ENCODE measurements at regions not wholly inside any gene's neighbourhood (a gene's known extent, or its start where the extent isn't known, plus 50 kb on each side); places are given as distances from the start of the nearest gene placed in this dataset.

DNA sequence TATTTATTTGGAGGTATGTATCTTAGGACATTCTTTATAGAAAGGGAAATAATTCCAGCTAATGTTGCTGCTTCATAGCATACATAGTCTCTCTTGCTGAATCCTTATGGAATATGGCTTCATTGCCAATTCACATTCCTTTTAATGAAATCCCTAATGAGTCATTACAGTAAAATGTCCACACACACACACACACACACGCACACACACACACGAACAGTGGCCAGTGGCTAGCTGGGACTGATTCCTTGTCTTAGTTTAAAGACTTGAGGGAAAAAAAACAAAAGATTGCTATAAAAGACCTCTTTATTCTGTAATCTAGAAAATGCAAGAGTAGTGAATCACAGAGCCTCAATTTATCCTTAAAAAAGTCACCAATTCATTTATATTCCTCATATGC is 301.6 kb downstream of the SLITRK6 start:
- no peak for ATAC-seq
- no peaks in the 10 kb centered on the region for H3K27me3 ChIP-seq
- no peak for DNase-seq
- H3K4me3 ChIP-seq: no peak overlapping the region
- in situ Hi-C loops (cut with MboI; ENCODE audit: low sequenced_read_pairs in 4 of 4) (no loop called here), intact Hi-C loops (cut with DNase I; ENCODE audit: low total_unique reads) (no loop called here)
- no peaks in the 10 kb centered on the region for H3K36me3 ChIP-seq
- H3K27ac ChIP-seq: no peak overlapping the region
- TF ChIP-seq POLR2A (IDR thresholded peaks at IDR 0.05): no peak
- no peak for TF ChIP-seq CTCF (IDR thresholded peaks at IDR 0.05 in 4 of 5, conservative IDR thresholded peaks at IDR 0.05 in 1 of 5)
- no peaks in the 10 kb centered on the region for H3K4me1 ChIP-seq
- H3K9me3 ChIP-seq: no peaks in the 10 kb centered on the region

GRCh38 chr13:85492283-85492682 is 306.9 kb downstream of the SLITRK6 start:
- Histone ChIP-seq H3K36me3 (no peaks in the 10 kb centered on the region), H3K9me3 (no peaks in the 10 kb centered on the region), H3K27me3 (no peaks in the 10 kb centered on the region), H3K4me1 (no peaks in the 10 kb centered on the region), H3K4me3 (no peak overlapping the region), H3K27ac (no peak overlapping the region)
- DNase-seq: no peak
- no peak for ATAC-seq
- intact Hi-C loops (cut with DNase I; ENCODE audit: low total_unique reads): no loop called here
- in situ Hi-C loops (cut with MboI; ENCODE audit: low sequenced_read_pairs in 4 of 4): no loop called here
- TF ChIP-seq POLR2A (IDR thresholded peaks at IDR 0.05) (no peak), CTCF (IDR thresholded peaks at IDR 0.05 in 4 of 5, conservative IDR thresholded peaks at IDR 0.05 in 1 of 5) (no peak)

DNA sequence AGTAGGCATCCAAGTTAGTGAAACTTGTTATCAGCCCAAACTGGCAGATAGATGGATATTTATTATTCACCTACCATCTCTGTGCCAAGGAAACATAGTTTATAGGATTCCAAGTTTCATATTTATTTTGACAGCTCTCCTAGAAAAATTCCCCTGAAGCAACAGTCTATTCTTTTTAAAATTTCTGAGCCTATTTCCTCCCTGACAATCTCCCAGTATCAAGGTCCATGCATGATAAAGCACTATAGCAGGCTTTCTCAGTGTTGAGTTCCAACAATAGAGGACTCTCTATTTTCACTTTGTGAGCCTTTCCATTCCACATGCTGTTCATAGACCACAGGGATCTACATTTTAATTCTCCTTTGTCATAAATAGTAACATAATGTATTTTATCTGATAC is 312.6 kb downstream of the SLITRK6 start:
- ATAC-seq: no peak
- DNase-seq: no peak
- no peak overlapping the region for H3K4me3 ChIP-seq
- no peak overlapping the region for H3K27ac ChIP-seq
- no peaks in the 10 kb centered on the region for H3K9me3 ChIP-seq
- no peaks in the 10 kb centered on the region for H3K4me1 ChIP-seq
- TF ChIP-seq POLR2A (IDR thresholded peaks at IDR 0.05) (no peak), CTCF (IDR thresholded peaks at IDR 0.05 in 4 of 5, conservative IDR thresholded peaks at IDR 0.05 in 1 of 5) (no peak)
- in situ Hi-C loops (cut with MboI; ENCODE audit: low sequenced_read_pairs in 4 of 4) (no loop called here), intact Hi-C loops (cut with DNase I; ENCODE audit: low total_unique reads) (no loop called here)
- H3K36me3 ChIP-seq: no peaks in the 10 kb centered on the region
- no peaks in the 10 kb centered on the region for H3K27me3 ChIP-seq

DNA sequence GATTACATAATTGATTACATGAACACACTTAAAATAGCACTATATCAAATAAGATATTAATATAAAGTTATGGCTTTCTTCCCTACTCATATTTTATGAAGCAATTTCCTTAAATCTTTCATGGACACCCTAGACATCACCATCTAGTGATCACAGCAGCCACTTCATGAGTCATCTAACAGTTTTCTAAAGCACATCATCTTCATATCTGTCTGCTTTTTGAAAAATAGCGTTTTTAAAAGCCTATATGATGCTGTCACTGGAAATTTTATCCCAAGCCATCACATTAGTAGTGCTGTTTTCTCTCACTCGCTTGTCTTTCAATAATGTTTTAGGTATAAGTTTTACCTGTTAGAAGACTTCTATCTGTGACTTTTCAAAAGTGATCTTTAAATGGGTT is 326.1 kb downstream of the SLITRK6 start:
- intact Hi-C loops (cut with DNase I; ENCODE audit: low total_unique reads): no loop called here
- no peak for ATAC-seq
- Histone ChIP-seq H3K27ac (no peak overlapping the region), H3K27me3 (no peaks in the 10 kb centered on the region), H3K4me1 (no peaks in the 10 kb centered on the region), H3K36me3 (no peaks in the 10 kb centered on the region), H3K4me3 (no peak overlapping the region), H3K9me3 (no peaks in the 10 kb centered on the region)
- in situ Hi-C loops (cut with MboI; ENCODE audit: low sequenced_read_pairs in 4 of 4): no loop called here
- TF ChIP-seq CTCF (IDR thresholded peaks at IDR 0.05 in 4 of 5, conservative IDR thresholded peaks at IDR 0.05 in 1 of 5) (no peak), POLR2A (IDR thresholded peaks at IDR 0.05) (no peak)
- no peak for DNase-seq

- Histone ChIP-seq H3K4me1 (no peaks in the 10 kb centered on the region), H3K36me3 (no peaks in the 10 kb centered on the region), H3K27ac (no peak overlapping the region), H3K9me3 (no peaks in the 10 kb centered on the region), H3K4me3 (no peak overlapping the region), H3K27me3 (no peaks in the 10 kb centered on the region)
- DNase-seq: no peak
- in situ Hi-C loops (cut with MboI; ENCODE audit: low sequenced_read_pairs in 4 of 4) (no loop called here), intact Hi-C loops (cut with DNase I; ENCODE audit: low total_unique reads) (no loop called here)
- no peak for ATAC-seq
- TF ChIP-seq POLR2A (IDR thresholded peaks at IDR 0.05): no peak
- no peak for TF ChIP-seq CTCF (IDR thresholded peaks at IDR 0.05 in 4 of 5, conservative IDR thresholded peaks at IDR 0.05 in 1 of 5)
These were observed 329.9 kb downstream of the SLITRK6 start for GRCh38 chr13:85469320-85469719.
